HepG2 (cell line): ENCODE measurements at regions not wholly inside any gene's neighbourhood (a gene's known extent, or its start where the extent isn't known, plus 50 kb on each side); places are given as distances from the start of the nearest gene placed in this dataset.

Source experiments
- CEBPG ChIP-seq: IDR thresholded peaks from 2 replicates; pipeline ENCODE4 v1.6.1; 2016
- HNRNPUL1 ChIP-seq: fragments of 200-400 bp; formaldehyde crosslinking; IDR thresholded peaks from 2 replicates; pipeline ENCODE4 v1.6.1; 2017; ENCODE audit warnings: low read depth, mild to moderate bottlenecking, low read length, moderate library complexity
- KAT2B ChIP-seq: fragments of 150-350 bp; IDR thresholded peaks from 2 replicates; pipeline ENCODE4 v1.6.1; 2014; ENCODE audit warnings: low read depth, low read length, borderline replicate concordance
- KDM6A ChIP-seq: IDR thresholded peaks from 2 replicates; pipeline ENCODE4 v1.6.1; 2016; ENCODE audit warnings: low read depth
- MTERF4 ChIP-seq: sonication (generic); formaldehyde crosslinking; IDR thresholded peaks from 2 replicates; pipeline ENCODE4 v1.8.0; 2023; ENCODE audit warnings: mild to moderate bottlenecking, missing genetic modification reagents
- NCOA1 ChIP-seq: sonication (generic); formaldehyde crosslinking; IDR thresholded peaks from 2 replicates; pipeline ENCODE4 v1.9.0; 2021; ENCODE audit warnings: missing genetic modification reagents
- NFATC3 ChIP-seq: sonication (generic); formaldehyde crosslinking; IDR thresholded peaks from 2 replicates; pipeline ENCODE4 v1.5.1; 2020; ENCODE audit warnings: mild to moderate bottlenecking, missing genetic modification reagents
- NR1H2 ChIP-seq: sonication (generic); formaldehyde crosslinking; IDR thresholded peaks from 2 replicates; pipeline ENCODE4 v1.8.1; 2022; ENCODE audit warnings: low read depth, missing genetic modification reagents, borderline replicate concordance
- PHF8 ChIP-seq: sonication (generic); formaldehyde crosslinking; IDR thresholded peaks from 2 replicates; pipeline ENCODE4 v1.5.0; 2020; ENCODE audit warnings: missing genetic modification reagents
- REPIN1 ChIP-seq: sonication (generic); formaldehyde crosslinking; IDR thresholded peaks from 2 replicates; pipeline ENCODE4 v1.8.0; 2022; ENCODE audit warnings: missing genetic modification reagents, low read depth, mild to moderate bottlenecking, borderline replicate concordance
- SCMH1 ChIP-seq: sonication (generic); formaldehyde crosslinking; IDR thresholded peaks from 2 replicates; pipeline ENCODE4 v1.9.0; 2021; ENCODE audit warnings: missing genetic modification reagents, mild to moderate bottlenecking, borderline replicate concordance
- SMARCC2 ChIP-seq: fragments of 450-650 bp; IDR thresholded peaks from 2 replicates; pipeline ENCODE4 v1.6.1; 2017; ENCODE audit warnings: antibody characterized with exemption, mild to moderate bottlenecking
- TERF1 ChIP-seq: sonication (generic); formaldehyde crosslinking; IDR thresholded peaks from 2 replicates; pipeline ENCODE4 v1.8.0; 2022; ENCODE audit warnings: mild to moderate bottlenecking, missing genetic modification reagents, moderate library complexity
- ZNF10 ChIP-seq: sonication (generic); formaldehyde crosslinking; IDR thresholded peaks from 2 replicates; pipeline ENCODE4 v1.4.0; 2020; ENCODE audit warnings: mild to moderate bottlenecking, low read depth, missing genetic modification reagents, borderline replicate concordance
- ZNF543 ChIP-seq: sonication (generic); formaldehyde crosslinking; IDR thresholded peaks from 2 replicates; pipeline ENCODE4 v1.4.0; 2020; ENCODE audit warnings: mild to moderate bottlenecking, missing genetic modification reagents
- ZNF562 ChIP-seq: sonication (generic); formaldehyde crosslinking; IDR thresholded peaks from 2 replicates; pipeline ENCODE4 v1.8.0; 2022; ENCODE audit warnings: missing genetic modification reagents, borderline replicate concordance
- ZNF713 ChIP-seq: sonication (generic); formaldehyde crosslinking; IDR thresholded peaks from 2 replicates; pipeline ENCODE4 v1.4.0; 2020; ENCODE audit warnings: mild to moderate bottlenecking, missing genetic modification reagents
- ZNF879 ChIP-seq: sonication (generic); formaldehyde crosslinking; IDR thresholded peaks from 2 replicates; pipeline ENCODE4 v1.8.1; 2023; ENCODE audit warnings: missing genetic modification reagents
- TF ChIP-seq, protein P1 (sequence below): sonication (generic); formaldehyde crosslinking; IDR thresholded peaks from 2 replicates; pipeline ENCODE4 v1.4.0; 2020; ENCODE audit warnings: mild to moderate bottlenecking, missing genetic modification reagents
- TF ChIP-seq, protein P2 (sequence below): sonication (generic); formaldehyde crosslinking; IDR thresholded peaks from 2 replicates; pipeline ENCODE4 v1.5.1; 2020; ENCODE audit warnings: mild to moderate bottlenecking, missing genetic modification reagents, borderline replicate concordance
- TF ChIP-seq, protein P3 (sequence below): sonication (generic); formaldehyde crosslinking; IDR thresholded peaks from 2 replicates; pipeline ENCODE4 v1.5.0; 2020; ENCODE audit warnings: missing genetic modification reagents
- TF ChIP-seq, protein P4 (sequence below): sonication (generic); formaldehyde crosslinking; IDR thresholded peaks from 2 replicates; pipeline ENCODE4 v1.5.0; 2020; ENCODE audit warnings: missing genetic modification reagents, mild to moderate bottlenecking, borderline replicate concordance

- TF ChIP-seq, protein P1, sequence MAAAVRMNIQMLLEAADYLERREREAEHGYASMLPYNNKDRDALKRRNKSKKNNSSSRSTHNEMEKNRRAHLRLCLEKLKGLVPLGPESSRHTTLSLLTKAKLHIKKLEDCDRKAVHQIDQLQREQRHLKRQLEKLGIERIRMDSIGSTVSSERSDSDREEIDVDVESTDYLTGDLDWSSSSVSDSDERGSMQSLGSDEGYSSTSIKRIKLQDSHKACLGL, result no peak
- no peak for TF ChIP-seq MTERF4 (CRISPR knock-in tag)
- TF ChIP-seq ZNF562 (CRISPR knock-in tag), result no peak
- TF ChIP-seq HNRNPUL1, result no peak
- TF ChIP-seq ZNF10, result no peak
- TF ChIP-seq, protein P2, sequence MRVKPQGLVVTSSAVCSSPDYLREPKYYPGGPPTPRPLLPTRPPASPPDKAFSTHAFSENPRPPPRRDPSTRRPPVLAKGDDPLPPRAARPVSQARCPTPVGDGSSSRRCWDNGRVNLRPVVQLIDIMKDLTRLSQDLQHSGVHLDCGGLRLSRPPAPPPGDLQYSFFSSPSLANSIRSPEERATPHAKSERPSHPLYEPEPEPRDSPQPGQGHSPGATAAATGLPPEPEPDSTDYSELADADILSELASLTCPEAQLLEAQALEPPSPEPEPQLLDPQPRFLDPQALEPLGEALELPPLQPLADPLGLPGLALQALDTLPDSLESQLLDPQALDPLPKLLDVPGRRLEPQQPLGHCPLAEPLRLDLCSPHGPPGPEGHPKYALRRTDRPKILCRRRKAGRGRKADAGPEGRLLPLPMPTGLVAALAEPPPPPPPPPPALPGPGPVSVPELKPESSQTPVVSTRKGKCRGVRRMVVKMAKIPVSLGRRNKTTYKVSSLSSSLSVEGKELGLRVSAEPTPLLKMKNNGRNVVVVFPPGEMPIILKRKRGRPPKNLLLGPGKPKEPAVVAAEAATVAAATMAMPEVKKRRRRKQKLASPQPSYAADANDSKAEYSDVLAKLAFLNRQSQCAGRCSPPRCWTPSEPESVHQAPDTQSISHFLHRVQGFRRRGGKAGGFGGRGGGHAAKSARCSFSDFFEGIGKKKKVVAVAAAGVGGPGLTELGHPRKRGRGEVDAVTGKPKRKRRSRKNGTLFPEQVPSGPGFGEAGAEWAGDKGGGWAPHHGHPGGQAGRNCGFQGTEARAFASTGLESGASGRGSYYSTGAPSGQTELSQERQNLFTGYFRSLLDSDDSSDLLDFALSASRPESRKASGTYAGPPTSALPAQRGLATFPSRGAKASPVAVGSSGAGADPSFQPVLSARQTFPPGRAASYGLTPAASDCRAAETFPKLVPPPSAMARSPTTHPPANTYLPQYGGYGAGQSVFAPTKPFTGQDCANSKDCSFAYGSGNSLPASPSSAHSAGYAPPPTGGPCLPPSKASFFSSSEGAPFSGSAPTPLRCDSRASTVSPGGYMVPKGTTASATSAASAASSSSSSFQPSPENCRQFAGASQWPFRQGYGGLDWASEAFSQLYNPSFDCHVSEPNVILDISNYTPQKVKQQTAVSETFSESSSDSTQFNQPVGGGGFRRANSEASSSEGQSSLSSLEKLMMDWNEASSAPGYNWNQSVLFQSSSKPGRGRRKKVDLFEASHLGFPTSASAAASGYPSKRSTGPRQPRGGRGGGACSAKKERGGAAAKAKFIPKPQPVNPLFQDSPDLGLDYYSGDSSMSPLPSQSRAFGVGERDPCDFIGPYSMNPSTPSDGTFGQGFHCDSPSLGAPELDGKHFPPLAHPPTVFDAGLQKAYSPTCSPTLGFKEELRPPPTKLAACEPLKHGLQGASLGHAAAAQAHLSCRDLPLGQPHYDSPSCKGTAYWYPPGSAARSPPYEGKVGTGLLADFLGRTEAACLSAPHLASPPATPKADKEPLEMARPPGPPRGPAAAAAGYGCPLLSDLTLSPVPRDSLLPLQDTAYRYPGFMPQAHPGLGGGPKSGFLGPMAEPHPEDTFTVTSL (CRISPR knock-in tag), result peak; percentile 46; the same call in 1 of the 2 replicates
- TF ChIP-seq ZNF879, result no peak
- no peak for TF ChIP-seq PHF8 (CRISPR knock-in tag)
- no peak for TF ChIP-seq REPIN1
- TF ChIP-seq TERF1 (CRISPR knock-in tag), result no peak
- TF ChIP-seq ZNF543 (CRISPR knock-in tag), result no peak
- peak; percentile 38; the same call in 1 of the 2 replicates for TF ChIP-seq CEBPG
- no peak for TF ChIP-seq SCMH1 (CRISPR knock-in tag)
- no peak for TF ChIP-seq NFATC3
- TF ChIP-seq KAT2B, result no peak
- TF ChIP-seq, protein P3, sequence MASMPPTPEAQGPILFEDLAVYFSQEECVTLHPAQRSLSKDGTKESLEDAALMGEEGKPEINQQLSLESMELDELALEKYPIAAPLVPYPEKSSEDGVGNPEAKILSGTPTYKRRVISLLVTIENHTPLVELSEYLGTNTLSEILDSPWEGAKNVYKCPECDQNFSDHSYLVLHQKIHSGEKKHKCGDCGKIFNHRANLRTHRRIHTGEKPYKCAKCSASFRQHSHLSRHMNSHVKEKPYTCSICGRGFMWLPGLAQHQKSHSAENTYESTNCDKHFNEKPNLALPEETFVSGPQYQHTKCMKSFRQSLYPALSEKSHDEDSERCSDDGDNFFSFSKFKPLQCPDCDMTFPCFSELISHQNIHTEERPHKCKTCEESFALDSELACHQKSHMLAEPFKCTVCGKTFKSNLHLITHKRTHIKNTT (CRISPR knock-in tag), result no peak
- TF ChIP-seq ZNF713 (CRISPR knock-in tag), result no peak
- TF ChIP-seq NR1H2 (CRISPR knock-in tag), result no peak
- no peak for TF ChIP-seq SMARCC2
- peak; percentile 59; the same call in 1 of the 2 replicates for TF ChIP-seq KDM6A (CRISPR knock-in tag)
- TF ChIP-seq, protein P4, sequence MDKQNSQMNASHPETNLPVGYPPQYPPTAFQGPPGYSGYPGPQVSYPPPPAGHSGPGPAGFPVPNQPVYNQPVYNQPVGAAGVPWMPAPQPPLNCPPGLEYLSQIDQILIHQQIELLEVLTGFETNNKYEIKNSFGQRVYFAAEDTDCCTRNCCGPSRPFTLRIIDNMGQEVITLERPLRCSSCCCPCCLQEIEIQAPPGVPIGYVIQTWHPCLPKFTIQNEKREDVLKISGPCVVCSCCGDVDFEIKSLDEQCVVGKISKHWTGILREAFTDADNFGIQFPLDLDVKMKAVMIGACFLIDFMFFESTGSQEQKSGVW (CRISPR knock-in tag), result no peak
- TF ChIP-seq NCOA1, result no peak
These were observed 58.2 kb upstream of the TNFAIP3 start (continued) for GRCh38 chr6:137808836-137809315.
